ENCODE measurements at regions not wholly inside any gene's neighbourhood (a gene's known extent, or its start where the extent isn't known, plus 50 kb on each side); places are given as distances from the start of the nearest gene placed in this dataset.

GRCh38 chr15:39473298-39473947 lies 107.5 kb upstream of the THBS1 start:
- no peak for TF ChIP-seq CTCF (IDR thresholded peaks at IDR 0.05; ENCODE audit: insufficient read depth, low read length, poor library complexity, severe bottlenecking)
- TF ChIP-seq EZH2phosphoT487 (conservative IDR thresholded peaks at IDR 0.05; ENCODE audit: low read length): no peak

Data from SU-DHL-6 (cell line).